ENCODE measurements at regions not wholly inside any gene's neighbourhood (a gene's known extent, or its start where the extent isn't known, plus 50 kb on each side); places are given as distances from the start of the nearest gene placed in this dataset.

GRCh38 chr12:111308473-111308872 is 60.4 kb downstream of the PHETA1 start:
- TF ChIP-seq EP300 (IDR thresholded peaks at IDR 0.05) (no peak), CTCF (IDR thresholded peaks at IDR 0.05) (no peak), POLR2A (IDR thresholded peaks at IDR 0.05) (no peak)
